ENCODE measurements at regions not wholly inside any gene's neighbourhood (a gene's known extent, or its start where the extent isn't known, plus 50 kb on each side); places are given as distances from the start of the nearest gene placed in this dataset.
A peak's percentile ranks its signal among the peaks of the same experiment; 100 is the strongest.

DNA sequence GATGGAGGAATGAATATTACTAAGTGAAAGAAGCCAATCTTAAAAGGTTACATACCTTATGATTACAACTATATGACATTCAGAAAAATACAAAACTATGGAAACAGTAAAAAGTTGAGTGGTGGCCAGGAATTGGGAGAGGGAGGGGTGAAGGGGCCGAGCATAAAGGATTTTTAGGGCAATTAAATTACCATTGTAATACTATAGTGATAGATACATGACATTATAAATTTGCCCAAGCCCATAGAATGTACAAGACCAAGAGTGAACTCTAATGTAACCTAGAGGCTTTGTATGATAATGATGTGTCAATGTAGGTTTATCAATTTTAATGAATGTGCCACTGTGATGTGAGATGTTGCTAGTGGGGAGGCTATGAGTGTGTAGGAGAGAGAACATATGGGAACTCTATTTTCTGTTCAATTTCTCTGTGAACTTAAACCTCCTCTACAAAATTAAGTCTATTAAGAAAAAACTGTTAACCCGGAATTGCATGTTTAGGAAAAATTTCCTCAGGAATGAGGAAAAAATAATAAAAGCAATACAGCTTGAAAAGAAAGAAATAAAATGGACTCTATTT is 541.9 kb upstream of the UBE2E2 start:
- intact Hi-C loops (cut with DNase I, micrococcal nuclease): no loop called here
- TF ChIP-seq, protein P1, sequence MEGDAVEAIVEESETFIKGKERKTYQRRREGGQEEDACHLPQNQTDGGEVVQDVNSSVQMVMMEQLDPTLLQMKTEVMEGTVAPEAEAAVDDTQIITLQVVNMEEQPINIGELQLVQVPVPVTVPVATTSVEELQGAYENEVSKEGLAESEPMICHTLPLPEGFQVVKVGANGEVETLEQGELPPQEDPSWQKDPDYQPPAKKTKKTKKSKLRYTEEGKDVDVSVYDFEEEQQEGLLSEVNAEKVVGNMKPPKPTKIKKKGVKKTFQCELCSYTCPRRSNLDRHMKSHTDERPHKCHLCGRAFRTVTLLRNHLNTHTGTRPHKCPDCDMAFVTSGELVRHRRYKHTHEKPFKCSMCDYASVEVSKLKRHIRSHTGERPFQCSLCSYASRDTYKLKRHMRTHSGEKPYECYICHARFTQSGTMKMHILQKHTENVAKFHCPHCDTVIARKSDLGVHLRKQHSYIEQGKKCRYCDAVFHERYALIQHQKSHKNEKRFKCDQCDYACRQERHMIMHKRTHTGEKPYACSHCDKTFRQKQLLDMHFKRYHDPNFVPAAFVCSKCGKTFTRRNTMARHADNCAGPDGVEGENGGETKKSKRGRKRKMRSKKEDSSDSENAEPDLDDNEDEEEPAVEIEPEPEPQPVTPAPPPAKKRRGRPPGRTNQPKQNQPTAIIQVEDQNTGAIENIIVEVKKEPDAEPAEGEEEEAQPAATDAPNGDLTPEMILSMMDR (IDR thresholded peaks at IDR 0.05): no peak
- ATAC-seq (no peak), DNase-seq (no peak)
- Histone ChIP-seq H3K4me1 (ENCODE audit: low read depth) (no peaks in the 10 kb centered on the region), H3K36me3 (ENCODE audit: low read depth) (no peaks in the 10 kb centered on the region), H3K9me3 (no peaks in the 10 kb centered on the region), H3K4me3 (no peak overlapping the region)

DNA sequence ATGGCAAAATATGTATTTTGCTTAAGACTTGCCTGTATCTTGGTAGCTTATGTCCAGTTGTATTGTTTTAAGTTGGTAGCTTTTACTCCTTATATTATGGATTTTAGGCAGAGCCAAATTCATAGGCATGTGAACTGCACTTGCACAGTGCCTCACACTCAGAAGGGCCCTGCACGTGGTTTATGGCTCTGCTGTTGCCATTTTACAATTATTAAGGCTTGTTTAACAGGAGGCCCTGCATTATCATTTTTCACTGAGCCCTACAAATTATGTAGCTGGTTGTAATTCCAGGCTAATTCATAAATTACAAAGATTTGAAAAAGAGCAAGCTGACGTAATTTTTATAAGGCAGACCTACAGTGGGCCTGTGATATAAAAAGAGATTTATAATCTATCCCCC is 537.6 kb upstream of the UBE2E2 start:
- intact Hi-C loops (cut with DNase I, micrococcal nuclease): no loop called here
- Histone ChIP-seq H3K4me3 (no peak overlapping the region), H3K9me3 (no peaks in the 10 kb centered on the region), H3K4me1 (ENCODE audit: low read depth) (no peaks in the 10 kb centered on the region), H3K36me3 (ENCODE audit: low read depth) (no peaks in the 10 kb centered on the region)
- TF ChIP-seq, protein P1 (IDR thresholded peaks at IDR 0.05): no peak
- ATAC-seq: no peak
- no peak for DNase-seq

DNA sequence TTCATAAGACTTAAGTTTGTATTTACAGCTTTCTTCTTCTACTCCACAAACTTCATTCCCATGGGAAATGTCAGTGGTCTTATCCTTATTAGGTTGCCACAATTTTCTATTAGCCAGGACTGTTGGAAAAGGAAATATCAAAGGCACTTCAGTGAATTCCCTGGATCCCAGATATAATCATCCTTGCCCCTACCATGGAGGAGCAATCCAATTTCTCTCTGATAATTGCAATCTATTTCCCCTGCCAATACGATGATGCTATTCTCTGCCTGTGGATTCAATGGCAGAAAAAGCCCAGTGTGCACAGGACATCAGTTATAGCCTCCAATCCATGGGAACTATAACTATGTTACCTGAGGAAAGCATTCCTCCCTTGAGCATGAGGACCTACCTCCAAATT is 536.4 kb upstream of the UBE2E2 start:
- H3K4me1 ChIP-seq (ENCODE audit: low read depth): no peaks in the 10 kb centered on the region
- H3K4me3 ChIP-seq: no peak overlapping the region
- ATAC-seq: no peak
- no peaks in the 10 kb centered on the region for H3K9me3 ChIP-seq
- no peak for DNase-seq
- no peaks in the 10 kb centered on the region for H3K36me3 ChIP-seq (ENCODE audit: low read depth)
- intact Hi-C loops (cut with DNase I, micrococcal nuclease): no loop called here
- TF ChIP-seq, protein P1 (IDR thresholded peaks at IDR 0.05): no peak

DNA sequence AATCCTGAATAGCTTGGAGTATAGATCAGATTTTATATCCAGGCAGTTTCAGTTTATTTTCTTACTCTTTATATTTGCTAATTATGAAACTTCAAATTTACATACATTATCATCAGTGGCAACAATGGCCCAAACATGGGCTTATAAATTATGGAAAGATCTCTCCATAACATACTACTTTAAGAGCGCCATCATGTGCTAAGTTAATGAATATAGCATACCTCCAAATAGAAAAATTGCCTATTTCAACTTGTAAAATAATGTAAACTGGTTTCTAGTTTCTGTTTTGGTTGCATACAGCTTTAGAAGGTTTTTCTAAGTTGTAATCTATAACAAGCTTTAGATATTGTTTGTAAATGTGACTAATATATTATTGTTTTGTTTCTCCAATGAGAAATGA is 531.3 kb upstream of the UBE2E2 start:
- Histone ChIP-seq H3K4me1 (ENCODE audit: low read depth) (no peaks in the 10 kb centered on the region), H3K4me3 (no peak overlapping the region), H3K9me3 (no peaks in the 10 kb centered on the region), H3K36me3 (ENCODE audit: low read depth) (no peaks in the 10 kb centered on the region)
- intact Hi-C loops (cut with DNase I, micrococcal nuclease): no loop called here
- DNase-seq (no peak), ATAC-seq (no peak)
- TF ChIP-seq, protein P1 (IDR thresholded peaks at IDR 0.05): no peak

DNA sequence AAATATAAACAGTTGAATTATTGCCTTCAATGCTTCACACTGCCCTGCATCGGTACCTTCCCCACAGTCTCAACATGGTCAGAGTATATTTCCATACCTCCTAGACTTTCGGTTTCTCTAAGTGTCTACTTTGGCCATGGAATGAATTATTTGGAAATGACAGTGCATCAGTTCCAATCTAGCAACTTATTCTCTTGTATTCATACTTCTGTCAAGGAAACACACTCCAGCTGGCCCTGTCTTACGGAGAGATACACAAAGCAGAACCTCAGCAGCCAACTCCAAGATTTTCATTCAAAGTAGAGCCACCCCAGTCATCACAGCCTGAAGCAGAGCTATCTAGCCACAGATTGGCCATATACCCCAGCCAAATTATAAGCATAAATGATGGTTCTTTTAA is 518.4 kb upstream of the UBE2E2 start:
- no peaks in the 10 kb centered on the region for H3K4me1 ChIP-seq (ENCODE audit: low read depth)
- no peak for ATAC-seq
- no peaks in the 10 kb centered on the region for H3K36me3 ChIP-seq (ENCODE audit: low read depth)
- peak in 1 of 3 donors; percentile 29 for DNase-seq
- H3K4me3 ChIP-seq: no peak overlapping the region
- intact Hi-C loops (cut with DNase I, micrococcal nuclease): no loop called here
- no peaks in the 10 kb centered on the region for H3K9me3 ChIP-seq
- TF ChIP-seq, protein P1 (IDR thresholded peaks at IDR 0.05): no peak

DNA sequence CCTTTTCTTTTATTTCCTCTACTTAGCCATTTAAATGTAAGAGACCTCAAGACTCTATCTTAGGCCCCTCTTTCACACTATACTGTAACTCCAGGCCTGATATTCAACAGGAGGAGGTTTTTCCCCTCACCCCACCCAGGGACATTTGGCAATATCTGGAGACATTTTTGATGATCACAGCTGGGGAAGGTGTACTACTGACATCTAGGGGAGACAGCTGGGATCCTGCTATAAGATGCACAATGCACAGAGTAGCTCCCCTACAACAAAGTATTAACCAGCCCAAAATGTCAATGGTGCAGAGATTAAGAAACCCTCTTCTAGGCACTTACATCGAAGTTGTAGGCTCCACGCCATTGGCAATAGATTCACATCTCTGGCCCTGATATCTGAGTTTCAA is 517.5 kb upstream of the UBE2E2 start:
- intact Hi-C loops (cut with DNase I, micrococcal nuclease): no loop called here

More for the DNA sequence above, 517.5 kb upstream of the UBE2E2 start:
- no peaks in the 10 kb centered on the region for H3K9me3 ChIP-seq
- no peak overlapping the region for H3K4me3 ChIP-seq
- ATAC-seq: no peak
- H3K4me1 ChIP-seq (ENCODE audit: low read depth): no peaks in the 10 kb centered on the region
- DNase-seq: no peak
- no peaks in the 10 kb centered on the region for H3K36me3 ChIP-seq (ENCODE audit: low read depth)
- TF ChIP-seq, protein P1 (IDR thresholded peaks at IDR 0.05): no peak

All from mucosa of descending colon (tissue), 3 donors.